Transverse colon (tissue), 4 donors: ENCODE measurements at regions not wholly inside any gene's neighbourhood (a gene's known extent, or its start where the extent isn't known, plus 50 kb on each side); places are given as distances from the start of the nearest gene placed in this dataset.

ENCODE experiments used
- DNase-seq: peaks from one replicate; pipeline ENCODE4 v3.0.0-alpha.2; 2019
- H3K27ac ChIP-seq, 4 donors: fragments of 200-600 bp; sonication (generic); 2 replicates each; pipeline ENCODE4 v1.5.1; 2016 to 2018; ENCODE audit warnings: inconsistent platforms in 4 of 4
- H3K27me3 ChIP-seq: fragments of 200-600 bp; sonication (generic); 2 replicates; pipeline ENCODE4 v1.5.1; 2017; ENCODE audit warnings: inconsistent platforms
- H3K36me3 ChIP-seq, 4 donors: fragments of 200-600 bp; sonication (generic); 2 replicates each; pipeline ENCODE4 v1.5.1; 2017 to 2019; ENCODE audit warnings: inconsistent platforms in 4 of 4
- H3K4me1 ChIP-seq, 4 donors: fragments of 200-600 bp; sonication (generic); 2 replicates each; pipeline ENCODE4 v1.5.1; 2017 to 2020; ENCODE audit warnings: inconsistent platforms in 4 of 4
- H3K4me3 ChIP-seq, 4 donors: fragments of 200-600 bp; sonication (generic); 1 replicate in 1 of 4; 2 replicates in 3 of 4; pipeline versions ENCODE4 v1.5.1 to v1.6.1; 2017 to 2019; ENCODE audit warnings: inconsistent platforms in 4 of 4
- H3K9me3 ChIP-seq, 2 donors: fragments of 200-600 bp; sonication (generic); 2 replicates each; pipeline ENCODE4 v1.5.1; 2017 to 2019; ENCODE audit warnings: inconsistent platforms in 2 of 2
- EP300 ChIP-seq: sonication (generic); formaldehyde crosslinking; IDR thresholded peaks from one replicate; pipeline ENCODE4 v1.6.1; 2017; ENCODE audit warnings: antibody characterized with exemption, low read depth
- POLR2A ChIP-seq: fragments of 450-650 bp; IDR thresholded peaks from one replicate; pipeline ENCODE4 v1.6.1; 2016; ENCODE audit warnings: antibody characterized with exemption, mild to moderate bottlenecking, moderate library complexity
- POLR2AphosphoS5 ChIP-seq, 3 donors: sonication (generic); formaldehyde crosslinking; IDR thresholded peaks; one replicate each; pipeline ENCODE4 v1.6.1; 2016; ENCODE audit warnings: antibody characterized with exemption in 3 of 3
- WGBS, 2 donors: methylation state at CpG; one replicate each; pipeline ENCODE4 v1.1.5; 2018; ENCODE audit warnings: low coverage in 1 of 2; 5-methylcytosine and 5-hydroxymethylcytosine counted together
- in situ Hi-C, 4 donors: fragments of 200-750 bp; cut with MboI; loops; one replicate each; pipeline versions ENCODE4 v1.15.0 to v1.15.1; 2017; ENCODE audit warnings: low sequenced_read_pairs in 3 of 4, low pct_ligation_motif_present in 1 of 4, low pct_unique_long_range_greater_than_20kb in 1 of 4
- intact Hi-C: fragments of 100-400 bp; cut with DNase I; formaldehyde crosslinking; loops from one replicate; pipeline ENCODE4 v1.15.1; 2023; ENCODE audit warnings: low total_unique reads
- TF ChIP-seq, protein P1 (sequence below), 5 experiments: fragments of 200-600 bp in 3 of 5; fragments of 450-650 bp in 2 of 5; sonication (generic) in 3 of 5; IDR thresholded peaks; 1 replicate in 2 of 5; 2 replicates in 3 of 5; pipeline ENCODE4 v1.5.1; 2016 to 2017; ENCODE audit warnings: antibody characterized with exemption in 5 of 5, inconsistent platforms in 3 of 5, mild to moderate bottlenecking in 2 of 5, moderate library complexity in 1 of 5

DNA sequence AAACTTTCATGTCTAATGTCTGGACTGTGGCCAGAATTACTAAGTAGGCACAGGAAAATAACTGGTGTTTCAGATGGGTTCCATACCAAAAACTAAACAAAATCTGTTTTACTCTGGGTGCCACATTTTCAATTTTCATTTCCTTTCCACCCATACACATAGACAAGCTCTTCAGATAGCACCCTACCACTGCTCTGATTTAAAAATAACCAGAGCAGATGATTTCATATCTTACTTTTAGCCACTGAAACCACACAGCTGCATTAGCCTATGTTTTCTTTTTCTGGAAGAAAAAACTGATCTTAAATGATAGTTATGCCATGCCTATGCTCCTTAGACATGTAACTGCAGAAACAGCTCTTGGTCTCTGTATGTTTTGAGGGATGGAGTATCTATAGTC, 647.6 kb downstream of the CPS1 start:
- TF ChIP-seq POLR2AphosphoS5 (IDR thresholded peaks at IDR 0.05) (no peak), POLR2A (no peak), EP300 (no peak)
- TF ChIP-seq, protein P1, sequence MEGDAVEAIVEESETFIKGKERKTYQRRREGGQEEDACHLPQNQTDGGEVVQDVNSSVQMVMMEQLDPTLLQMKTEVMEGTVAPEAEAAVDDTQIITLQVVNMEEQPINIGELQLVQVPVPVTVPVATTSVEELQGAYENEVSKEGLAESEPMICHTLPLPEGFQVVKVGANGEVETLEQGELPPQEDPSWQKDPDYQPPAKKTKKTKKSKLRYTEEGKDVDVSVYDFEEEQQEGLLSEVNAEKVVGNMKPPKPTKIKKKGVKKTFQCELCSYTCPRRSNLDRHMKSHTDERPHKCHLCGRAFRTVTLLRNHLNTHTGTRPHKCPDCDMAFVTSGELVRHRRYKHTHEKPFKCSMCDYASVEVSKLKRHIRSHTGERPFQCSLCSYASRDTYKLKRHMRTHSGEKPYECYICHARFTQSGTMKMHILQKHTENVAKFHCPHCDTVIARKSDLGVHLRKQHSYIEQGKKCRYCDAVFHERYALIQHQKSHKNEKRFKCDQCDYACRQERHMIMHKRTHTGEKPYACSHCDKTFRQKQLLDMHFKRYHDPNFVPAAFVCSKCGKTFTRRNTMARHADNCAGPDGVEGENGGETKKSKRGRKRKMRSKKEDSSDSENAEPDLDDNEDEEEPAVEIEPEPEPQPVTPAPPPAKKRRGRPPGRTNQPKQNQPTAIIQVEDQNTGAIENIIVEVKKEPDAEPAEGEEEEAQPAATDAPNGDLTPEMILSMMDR (IDR thresholded peaks at IDR 0.05) = no peak
- DNase-seq = no peak
- no peaks in the 10 kb centered on the region for H3K36me3 ChIP-seq
- H3K4me1 ChIP-seq = no peaks in the 10 kb centered on the region
- H3K27me3 ChIP-seq = no peaks in the 10 kb centered on the region
- no peak overlapping the region for H3K27ac ChIP-seq
- H3K9me3 ChIP-seq = no peaks in the 10 kb centered on the region
- in situ Hi-C loops (no loop called here), intact Hi-C loops (no loop called here)
- H3K4me3 ChIP-seq = no peak overlapping the region

DNA sequence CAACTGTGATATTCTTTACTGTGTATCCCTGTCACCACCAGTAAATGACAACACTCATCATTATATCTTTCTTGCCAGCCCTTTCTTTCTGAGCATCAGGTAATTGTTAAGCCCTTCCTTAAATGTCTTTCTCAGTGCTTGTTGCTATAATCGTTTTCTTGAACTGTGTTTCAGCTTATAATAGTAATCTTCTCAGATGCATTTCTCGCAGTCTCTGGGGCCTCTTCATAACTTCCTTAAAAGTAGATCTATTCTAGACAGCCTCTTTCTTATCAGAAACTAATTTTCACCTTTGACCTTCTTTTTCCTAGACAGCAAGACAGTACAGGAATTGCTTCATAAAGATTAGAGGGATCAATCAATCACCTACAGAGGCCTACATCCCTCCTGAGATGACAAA, 648.1 kb downstream of the CPS1 start:
- Histone ChIP-seq H3K36me3 (no peaks in the 10 kb centered on the region), H3K27me3 (no peaks in the 10 kb centered on the region), H3K4me1 (no peaks in the 10 kb centered on the region), H3K4me3 (no peak overlapping the region), H3K27ac (no peak overlapping the region), H3K9me3 (no peaks in the 10 kb centered on the region)
- in situ Hi-C loops = no loop called here
- no peak for TF ChIP-seq EP300
- TF ChIP-seq, protein P1 (IDR thresholded peaks at IDR 0.05) = no peak
- TF ChIP-seq POLR2AphosphoS5 (IDR thresholded peaks at IDR 0.05) = no peak
- no peak for TF ChIP-seq POLR2A
- WGBS, 2 donors = 68 to 73% methylated on average over 2 of the region's 2 CpGs
- intact Hi-C loops = no loop called here
- DNase-seq = no peak

- TF ChIP-seq, protein P1 (IDR thresholded peaks at IDR 0.05) = no peak
- no peak for TF ChIP-seq POLR2A
- no peak for TF ChIP-seq EP300
- TF ChIP-seq POLR2AphosphoS5 (IDR thresholded peaks at IDR 0.05) = no peak
- Histone ChIP-seq H3K27me3 (no peaks in the 10 kb centered on the region), H3K4me1 (no peaks in the 10 kb centered on the region), H3K9me3 (no peaks in the 10 kb centered on the region), H3K4me3 (no peak overlapping the region), H3K36me3 (no peaks in the 10 kb centered on the region), H3K27ac (no peak overlapping the region)
- 80 to 90% methylated on average over 5 to 6 of the region's 6 CpGs for WGBS, 2 donors
- intact Hi-C loops = no loop called here
- in situ Hi-C loops = no loop called here
- DNase-seq = no peak
Measured at GRCh38 chr2:211204902-211205301, 648.5 kb downstream of the CPS1 start.

DNA sequence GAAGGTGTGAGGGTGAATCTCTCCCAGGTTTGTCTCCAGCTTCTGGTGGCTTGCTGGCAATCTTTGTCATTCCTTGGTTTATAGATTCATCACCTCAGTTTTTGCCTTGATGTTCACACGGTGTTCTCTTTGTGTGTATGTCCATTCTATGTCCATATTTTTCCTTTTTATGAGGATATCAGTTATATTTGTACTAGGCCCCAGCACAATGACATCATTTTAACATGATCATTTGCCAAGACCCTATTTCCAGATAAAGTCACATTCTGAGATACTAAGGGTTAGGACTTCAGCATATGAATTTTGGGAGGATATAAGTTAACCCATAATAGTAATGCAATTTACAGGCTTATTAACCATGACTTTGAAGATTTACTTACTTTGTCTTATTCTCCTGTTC, 649.0 kb downstream of the CPS1 start:
- 57 to 74% methylated on average over 1 of the region's 1 CpG for WGBS, 2 donors
- no peak for TF ChIP-seq EP300
- no peak for TF ChIP-seq POLR2A
- TF ChIP-seq, protein P1 (IDR thresholded peaks at IDR 0.05) = no peak
- TF ChIP-seq POLR2AphosphoS5 (IDR thresholded peaks at IDR 0.05) = no peak
- H3K4me3 ChIP-seq = no peak overlapping the region
- in situ Hi-C loops (no loop called here), intact Hi-C loops (no loop called here)
- H3K36me3 ChIP-seq = no peaks in the 10 kb centered on the region
- no peak for DNase-seq
- H3K9me3 ChIP-seq = no peaks in the 10 kb centered on the region
- no peaks in the 10 kb centered on the region for H3K4me1 ChIP-seq
- no peaks in the 10 kb centered on the region for H3K27me3 ChIP-seq
- H3K27ac ChIP-seq = no peak overlapping the region
